SIG-M5 (cell line): ENCODE measurements at regions not wholly inside any gene's neighbourhood (a gene's known extent, or its start where the extent isn't known, plus 50 kb on each side); places are given as distances from the start of the nearest gene placed in this dataset.

Experiments
- DNase-seq: peaks from one replicate; lab custom pipeline; 2025; lab: John Stamatoyannopoulos, UW

- DNase-seq = peak; percentile 74
These were observed 115.1 kb upstream of the DAP start for GRCh38 chr5:10876006-10876744.

DNA sequence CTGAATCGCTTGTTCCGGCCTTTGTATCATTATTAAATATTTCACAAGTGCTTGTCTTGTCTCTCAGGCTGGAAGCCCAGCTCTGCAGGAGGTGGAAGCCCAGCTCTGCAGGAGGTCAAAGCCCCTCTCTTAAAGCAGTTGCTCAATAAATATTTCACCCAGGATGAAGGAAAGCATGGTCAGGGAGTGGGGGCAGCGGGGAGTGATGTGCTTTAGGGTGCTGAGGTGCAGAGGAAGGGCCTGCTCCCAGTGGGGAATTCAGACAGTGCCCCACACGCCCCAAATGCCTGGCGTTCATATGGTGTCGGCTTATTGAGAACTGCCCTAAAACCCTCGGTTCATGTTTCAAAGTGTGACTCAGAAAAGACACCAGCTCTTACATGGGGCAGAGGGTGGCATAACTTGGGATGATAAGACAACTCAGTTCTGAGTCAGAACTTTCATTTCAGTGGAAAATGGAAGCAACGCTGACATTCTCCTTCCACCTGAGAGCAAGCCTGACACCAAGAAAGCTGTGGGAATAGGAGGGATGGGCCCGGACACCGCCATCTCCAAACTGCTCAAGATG is 114.3 kb upstream of the DAP start:
- no peak for DNase-seq

DNA sequence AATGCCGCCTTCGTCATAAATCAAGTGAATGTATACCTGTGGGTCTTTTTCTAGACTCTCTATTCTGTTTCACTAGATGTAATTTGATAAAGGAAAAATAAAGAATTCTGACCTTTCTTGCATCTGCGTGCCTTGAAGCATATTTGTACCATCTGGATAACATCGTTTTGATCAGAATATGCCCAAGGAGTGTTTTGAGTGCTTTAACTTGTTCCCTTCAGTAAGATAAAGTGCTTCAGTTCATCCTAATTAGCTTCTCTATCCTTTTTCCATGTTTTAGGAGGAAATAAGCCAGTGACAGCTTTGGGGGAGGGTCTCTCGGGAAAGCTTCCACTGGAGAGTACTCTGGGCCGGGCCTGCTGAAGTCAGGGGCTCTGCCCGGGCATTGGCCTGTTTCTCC is 113.5 kb upstream of the DAP start:
- no peak for DNase-seq

- DNase-seq = no peak
These were observed 109.8 kb upstream of the DAP start for GRCh38 chr5:10870791-10871190.

- DNase-seq = no peak
These were observed 107.9 kb upstream of the DAP start for GRCh38 chr5:10868956-10869355.

- DNase-seq = no peak
These were observed 106.6 kb upstream of the DAP start for GRCh38 chr5:10867389-10868303.

DNA sequence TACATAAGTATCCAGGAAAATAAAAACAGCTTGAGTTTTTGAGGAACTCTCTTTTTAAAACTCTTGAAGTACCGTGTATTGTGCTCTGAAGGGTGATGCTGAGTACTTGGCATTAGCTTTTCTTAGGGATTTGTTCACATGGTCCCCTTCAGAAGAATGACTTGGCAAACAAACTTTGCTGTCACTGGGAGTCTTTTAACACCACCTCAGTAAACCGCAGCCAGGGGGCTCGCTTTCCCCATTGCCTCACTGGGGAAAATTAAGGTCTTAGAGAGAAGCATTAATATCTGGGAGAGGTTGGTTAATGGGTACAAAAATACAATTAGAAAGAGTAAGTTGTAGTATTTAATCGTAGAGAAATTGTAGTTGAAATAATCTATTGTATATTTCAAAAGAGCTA is 105.9 kb upstream of the DAP start:
- DNase-seq = no peak

GRCh38 chr5:10863763-10864383 is 102.8 kb upstream of the DAP start:
- DNase-seq = no peak

DNA sequence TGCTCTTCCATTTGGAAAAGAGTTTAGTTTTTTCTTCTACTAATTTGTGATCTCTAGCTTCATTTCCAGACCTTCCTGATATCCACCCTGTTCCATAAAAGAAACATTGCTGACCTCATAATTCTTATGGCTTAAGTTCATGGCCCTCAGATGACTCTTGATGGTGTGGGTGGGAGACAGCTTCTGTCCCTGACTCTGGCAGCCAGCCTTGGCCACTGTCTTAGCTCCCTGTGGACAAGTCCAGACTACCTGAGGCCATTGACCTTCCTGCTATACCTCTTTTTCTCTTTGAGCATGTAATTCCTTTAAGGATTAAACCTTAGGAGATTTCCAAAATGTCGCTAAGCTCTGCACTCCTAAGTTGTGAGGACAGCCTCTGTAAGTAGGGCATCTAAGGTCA is 101.1 kb upstream of the DAP start:
- no peak for DNase-seq

DNA sequence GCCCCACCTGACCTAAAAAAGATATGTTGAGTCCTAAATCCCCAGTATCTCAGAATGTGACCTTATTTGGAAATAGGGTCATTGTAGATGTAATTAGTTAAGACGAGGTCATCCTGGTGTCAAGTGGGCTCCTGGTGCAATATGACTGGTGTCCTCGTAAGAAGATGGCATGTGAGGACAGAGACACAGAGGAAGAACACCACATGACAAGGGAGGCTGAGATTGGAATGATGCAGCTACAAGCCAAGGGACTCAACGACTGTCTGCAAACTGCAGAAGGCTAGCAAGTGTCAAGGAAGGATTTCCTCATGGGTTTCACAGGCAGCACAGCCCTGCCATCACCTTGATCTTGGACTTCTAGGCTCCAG is 100.4 kb upstream of the DAP start:
- no peak for DNase-seq

GRCh38 chr5:10860645-10861422 is 99.8 kb upstream of the DAP start:
- no peak for DNase-seq

DNA sequence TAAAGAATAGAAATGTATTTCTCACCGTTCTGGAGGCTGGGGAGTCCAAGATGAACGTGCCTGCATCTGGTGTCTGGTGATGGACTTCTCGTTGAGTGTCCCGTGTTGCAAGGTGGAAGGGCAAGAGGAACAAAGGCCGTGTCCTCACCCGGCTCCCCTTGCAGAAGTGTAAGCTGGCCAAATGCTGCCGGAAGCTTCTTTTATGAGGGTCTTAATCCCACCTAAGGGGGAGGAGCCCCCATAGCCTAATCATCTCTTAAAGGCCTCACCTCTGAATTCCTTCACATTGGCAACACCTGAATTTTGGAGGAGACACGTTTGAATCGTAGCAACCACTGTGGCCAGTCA is 99.1 kb upstream of the DAP start:
- no peak for DNase-seq

DNA sequence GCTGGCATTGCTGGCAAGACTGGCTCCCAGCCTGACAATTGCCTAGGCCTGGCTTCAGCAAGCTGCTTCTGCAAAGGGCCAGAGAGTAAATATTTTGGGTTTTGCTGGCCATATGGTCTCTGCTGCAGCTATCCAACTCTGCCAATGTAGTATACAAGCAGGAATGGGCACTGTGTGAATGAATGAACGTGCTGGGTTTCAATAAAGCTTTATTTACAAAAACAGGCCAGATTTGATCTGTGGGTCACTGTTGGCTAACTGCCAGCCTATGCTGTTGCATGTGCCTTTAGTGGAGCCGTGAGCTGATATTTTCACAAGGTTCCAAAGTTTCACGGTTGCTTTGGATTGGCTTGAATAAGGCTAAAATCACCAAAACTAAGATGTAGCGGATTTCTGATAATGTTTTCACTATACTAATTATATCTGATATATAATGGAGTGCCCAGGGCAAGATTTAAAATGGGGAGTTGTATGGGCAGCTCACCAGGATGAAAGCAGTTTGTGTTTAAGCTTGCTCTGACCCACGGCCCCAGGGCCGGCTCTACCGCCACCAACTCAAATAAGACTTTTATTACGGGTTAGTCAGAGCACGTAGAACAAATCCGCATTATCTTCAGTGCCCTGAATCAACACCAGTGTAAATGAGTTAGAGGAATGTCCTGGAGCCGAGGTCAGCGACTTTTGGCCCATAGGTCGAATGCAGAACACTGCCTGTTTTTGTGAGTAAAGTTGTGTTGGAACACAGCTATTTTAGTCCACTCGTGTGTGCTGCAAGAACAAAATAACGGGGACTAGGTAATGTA is 98.6 kb upstream of the DAP start:
- no peak for DNase-seq

DNA sequence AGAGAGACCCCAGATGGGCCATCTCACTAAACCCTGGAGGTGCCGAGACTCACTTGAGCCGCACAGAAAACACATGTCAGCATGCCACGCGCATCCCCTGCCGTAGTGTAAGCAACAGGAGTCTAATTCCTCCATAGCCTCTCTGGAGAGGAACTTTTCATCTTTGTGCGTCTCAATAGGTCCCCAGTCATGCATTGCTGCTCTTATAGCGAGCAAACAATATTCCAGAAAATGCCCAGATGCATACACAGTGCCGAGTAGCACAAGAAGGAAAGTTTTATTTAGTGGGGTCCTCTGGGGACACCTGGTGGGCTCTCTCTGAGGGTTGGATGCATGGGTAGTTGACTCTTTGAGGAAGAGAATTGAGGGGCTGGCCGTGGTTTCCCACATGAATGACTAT is 97.9 kb upstream of the DAP start:
- DNase-seq = no peak

GRCh38 chr5:10858307-10858706 is 97.3 kb upstream of the DAP start:
- DNase-seq = no peak

DNA sequence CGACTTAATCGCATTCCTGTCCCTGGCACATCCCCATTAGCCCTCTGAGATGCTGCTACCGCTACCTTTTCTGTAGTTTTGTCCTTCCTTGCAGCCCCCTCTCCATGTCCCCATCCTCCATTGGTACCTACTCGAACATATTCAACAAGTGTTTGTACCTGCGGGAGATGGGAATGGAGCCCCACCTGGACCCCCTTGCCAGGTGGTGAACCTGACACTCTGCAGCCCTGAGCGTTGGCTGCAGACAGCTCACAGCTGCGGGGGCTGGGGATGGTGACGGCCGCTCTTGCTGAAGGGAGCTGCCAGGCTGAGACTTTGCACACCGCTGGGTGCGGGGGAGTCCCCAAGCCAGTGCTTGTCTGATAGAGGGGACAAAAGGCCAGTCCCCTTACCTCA is 96.3 kb upstream of the DAP start:
- DNase-seq = no peak

- DNase-seq = no peak
These were observed 95.8 kb upstream of the DAP start for GRCh38 chr5:10856683-10857337.

GRCh38 chr5:10856071-10856470 is 95.0 kb upstream of the DAP start:
- DNase-seq = no peak

- no peak for DNase-seq
These were observed 93.7 kb upstream of the DAP start for GRCh38 chr5:10854506-10855277.

DNA sequence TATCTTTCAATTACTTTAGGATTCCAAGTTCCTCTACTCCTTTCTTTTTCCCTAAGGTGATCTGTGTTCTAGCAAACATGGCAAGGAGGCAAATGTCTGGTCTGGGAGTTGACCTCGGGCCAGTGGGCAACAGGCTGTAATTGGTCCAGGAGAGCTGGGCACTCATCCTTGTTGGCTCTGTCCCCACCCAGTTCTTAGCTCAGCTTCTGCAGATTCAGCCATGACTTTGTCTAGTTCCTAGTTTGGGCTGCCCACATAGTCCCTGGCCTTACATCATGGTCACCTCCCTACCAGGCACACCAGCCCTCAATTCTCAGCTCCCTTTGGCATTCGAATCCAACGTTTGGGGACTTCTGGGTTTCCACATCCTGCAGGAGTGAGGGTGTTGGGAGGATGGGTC is 92.1 kb upstream of the DAP start:
- DNase-seq = no peak
